Fibroblast of lung (primary cell): ENCODE measurements at regions not wholly inside any gene's neighbourhood (a gene's known extent, or its start where the extent isn't known, plus 50 kb on each side); places are given as distances from the start of the nearest gene placed in this dataset.

Experiments used
- CTCF ChIP-seq, 2 donors: IDR thresholded peaks in 1 of 2; conservative IDR thresholded peaks in 1 of 2; 1 replicate in 1 of 2; 2 replicates in 1 of 2; pipeline ENCODE4 v1.5.1; 2011 to 2012; ENCODE audit warnings: low read length in 2 of 2, control low read depth in 1 of 2, inconsistent platforms in 1 of 2, low read depth in 1 of 2, mild to moderate bottlenecking in 1 of 2
- EZH2 ChIP-seq: IDR thresholded peaks from 2 replicates; pipeline ENCODE4 v1.5.1; 2012; ENCODE audit warnings: low read length, control low read depth, mild to moderate bottlenecking; ENCODE audit errors: missing control alignments

GRCh38 chr7:136336932-136337331 is 359.8 kb upstream of the MTPN start:
- no peak for TF ChIP-seq CTCF (conservative IDR thresholded peaks at IDR 0.05 in 1 of 2, IDR thresholded peaks at IDR 0.05 in 1 of 2; ENCODE audit: low read depth in 1 of 2, low read length in 2 of 2)
- no peak for TF ChIP-seq EZH2
